ENCODE measurements at regions not wholly inside any gene's neighbourhood (a gene's known extent, or its start where the extent isn't known, plus 50 kb on each side); places are given as distances from the start of the nearest gene placed in this dataset.

GRCh38 chr3:135499426-135499825, 466.1 kb upstream of the PPP2R3A start:
- no peaks in the 10 kb centered on the region for H3K79me2 ChIP-seq (ENCODE audit: control insufficient read depth, insufficient read depth, low read length)
- no peaks in the 10 kb centered on the region for H3K9me3 ChIP-seq (replicated peaks; ENCODE audit: control insufficient read depth, insufficient read depth, low read depth, low read length)
- H3K4me2 ChIP-seq (ENCODE audit: insufficient read depth, low read length), result no peak overlapping the region
- no TSS peak for BruUV-seq (replicated peaks)
- in situ Hi-C loops (cut with MboI), result no loop called here
- H3K27me3 ChIP-seq (ENCODE audit: control insufficient read depth in 2 of 2, insufficient read depth in 2 of 2, low read length in 2 of 2), result peaks cover 0 to 7% of the 10 kb centered on the region in 2 experiments; a peak in 1 of 5 replicates
- ATAC-seq, result no peak
- intact Hi-C loops (cut with micrococcal nuclease), result no loop called here
- H3K27ac ChIP-seq (ENCODE audit: extremely low read depth, low read depth, low read length), result no peak overlapping the region
- no peaks in the 10 kb centered on the region for H3K9me1 ChIP-seq (ENCODE audit: control insufficient read depth, insufficient read depth, low read length)
- ChIA-PET POLR2A (interaction anchor here (0.7 to 1.4 kb wide), 2 partner anchors 8 to 432 kb away, joined by 3 to 5 read pairs; no protein-coding TSS in a partner anchor), CTCF (ENCODE audit: low intra/inter-chr PET ratio) (no interaction called here)
- H3K9ac ChIP-seq (ENCODE audit: insufficient read depth in 1 of 2, low read depth in 2 of 2, low read length in 2 of 2), result no peak overlapping the region
- DNase-seq (ENCODE audit: extremely low read depth in 1 of 4, low spot score in 3 of 4), result no peak
- WGBS (ENCODE audit: insufficient coverage, low coverage, missing lambda C conversion rate), result 7% methylated on average over 2 of the region's 2 CpGs
- no peaks in the 10 kb centered on the region for H3K36me3 ChIP-seq (ENCODE audit: control insufficient read depth, insufficient read depth, low read length)
- H4K20me1 ChIP-seq (replicated peaks; ENCODE audit: control insufficient read depth, insufficient read depth, low read length), result no peaks in the 10 kb centered on the region
- TF ChIP-seq CEBPG (CRISPR knock-in tag; IDR thresholded peaks at IDR 0.05) (no peak), CEBPG (tag; conservative IDR thresholded peaks at IDR 0.05 in 1 of 2, IDR thresholded peaks at IDR 0.05 in 1 of 2) (0 out of 4 replicates have a peak, but pooled peaks of 1 of the 2 experiments have one; percentile 18), GATAD2B (IDR thresholded peaks at IDR 0.05; ENCODE audit: borderline replicate concordance) (no peak), ZEB2 (IDR thresholded peaks at IDR 0.05) (no peak)
- H3K4me3 ChIP-seq, result no peak overlapping the region
- no peaks in the 10 kb centered on the region for H3K4me1 ChIP-seq (replicated peaks in 1 of 2; ENCODE audit: control insufficient read depth in 2 of 2, insufficient read depth in 2 of 2, low read length in 2 of 2)
- FAIRE-seq, result no peak
- no peak overlapping the region for H2AFZ ChIP-seq (ENCODE audit: low read depth, low read length)

- FAIRE-seq (no peak), DNase-seq (ENCODE audit: extremely low read depth in 1 of 4, low spot score in 3 of 4) (no peak), ATAC-seq (no peak)
- Histone ChIP-seq H3K9me1 (ENCODE audit: control insufficient read depth, insufficient read depth, low read length) (no peaks in the 10 kb centered on the region), H3K27ac (ENCODE audit: extremely low read depth, low read depth, low read length) (no peak overlapping the region), H3K4me3 (no peak overlapping the region), H3K9me3 (replicated peaks; ENCODE audit: control insufficient read depth, insufficient read depth, low read depth, low read length) (no peaks in the 10 kb centered on the region), H3K27me3 (ENCODE audit: control insufficient read depth in 2 of 2, insufficient read depth in 2 of 2, low read length in 2 of 2) (peaks cover 0 to 7% of the 10 kb centered on the region in 2 experiments; a peak in 1 of 5 replicates), H3K4me2 (ENCODE audit: insufficient read depth, low read length) (no peak overlapping the region), H3K36me3 (ENCODE audit: control insufficient read depth, insufficient read depth, low read length) (no peaks in the 10 kb centered on the region), H3K79me2 (ENCODE audit: control insufficient read depth, insufficient read depth, low read length) (no peaks in the 10 kb centered on the region), H3K9ac (ENCODE audit: insufficient read depth in 1 of 2, low read depth in 2 of 2, low read length in 2 of 2) (no peak overlapping the region), H4K20me1 (replicated peaks; ENCODE audit: control insufficient read depth, insufficient read depth, low read length) (no peaks in the 10 kb centered on the region), H2AFZ (ENCODE audit: low read depth, low read length) (no peak overlapping the region), H3K4me1 (replicated peaks in 1 of 2; ENCODE audit: control insufficient read depth in 2 of 2, insufficient read depth in 2 of 2, low read length in 2 of 2) (no peaks in the 10 kb centered on the region)
- ChIA-PET CTCF (ENCODE audit: low intra/inter-chr PET ratio) (no interaction called here), POLR2A (interaction anchor here (1.4 kb wide), 1 partner anchor 9 kb away, joined by 5 read pairs; no protein-coding TSS in a partner anchor)
- no TSS peak for BruUV-seq (replicated peaks)
- 10% methylated on average over 3 of the region's 3 CpGs for WGBS (ENCODE audit: insufficient coverage, low coverage, missing lambda C conversion rate)
- in situ Hi-C loops (cut with MboI), result no loop called here
- intact Hi-C loops (cut with micrococcal nuclease), result loop anchor here (5.0 kb wide), 1 partner anchor 703 kb away; the partner anchor contains the start of gene EPHB1
- TF ChIP-seq PKNOX1 (IDR thresholded peaks at IDR 0.05), result no peak
Observed at GRCh38 chr3:135500034-135500433, 465.5 kb upstream of the PPP2R3A start.

All from K562 (cell line).